ENCODE measurements at regions not wholly inside any gene's neighbourhood (a gene's known extent, or its start where the extent isn't known, plus 50 kb on each side); places are given as distances from the start of the nearest gene placed in this dataset.
"Not testable (repeated sequence)": the region's sequence is repeated elsewhere in the genome, so short reads cannot be mapped to it uniquely, and the experiment has no call there.

DNA sequence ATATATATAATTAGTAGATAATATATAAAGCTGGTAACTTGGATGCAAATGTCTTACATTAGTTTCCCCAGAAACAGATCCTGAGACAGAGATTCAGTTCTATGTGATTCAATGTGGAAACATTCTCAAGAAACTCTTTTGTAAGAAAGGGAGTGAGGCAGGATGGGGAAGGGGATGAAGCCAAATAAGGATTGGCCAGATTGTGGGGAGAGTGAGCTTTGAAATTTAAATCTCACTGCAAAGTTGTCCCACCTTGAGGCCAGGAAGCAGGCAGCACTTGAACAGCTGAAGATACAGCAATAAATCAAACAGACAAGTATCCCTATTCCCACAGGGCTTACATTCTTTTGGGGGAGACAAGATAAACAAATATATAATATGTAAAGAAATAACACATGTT lies 126.3 kb upstream of the HEY2 start:
- Mint-ChIP-seq H3K27me3 (peaks cover 39% of the 10 kb centered on the region), H3K9me3 (ENCODE audit: insufficient read depth) (no peaks in the 10 kb centered on the region), H3K4me1 (no peaks in the 10 kb centered on the region), H3K4me3 (no peak overlapping the region), H3K27ac (no peak overlapping the region)
- CTCF ChIA-PET, result no interaction called here
- ATAC-seq (ENCODE audit: low read depth) (no peak), DNase-seq (no peak)
- no peak overlapping the region for H3K9ac ChIP-seq (ENCODE audit: low read length)
- no peak for TF ChIP-seq CTCF (IDR thresholded peaks at IDR 0.05)
- TF ChIP-seq EZH2 (IDR thresholded peaks at IDR 0.05; ENCODE audit: borderline replicate concordance, insufficient read depth, low read depth, low read length, poor library complexity, severe bottlenecking), result no peak
- no peaks in the 10 kb centered on the region for H3K9me3 ChIP-seq (ENCODE audit: control extremely low read depth in 1 of 3, control insufficient read depth in 2 of 3, insufficient read depth in 1 of 3, low read length in 2 of 3)
- H3K36me3 ChIP-seq (replicated peaks in 1 of 2; ENCODE audit: control extremely low read depth in 1 of 2, control insufficient read depth in 1 of 2, extremely low read depth in 1 of 2, insufficient read depth in 2 of 2, low read length in 1 of 2), result no peaks in the 10 kb centered on the region
- POLR2A ChIA-PET, result interaction anchor here (0.6 kb wide), 1 partner anchor 366 kb away, joined by 4 read pairs; no protein-coding TSS in a partner anchor
- no peak overlapping the region for H3K4me3 ChIP-seq (ENCODE audit: control extremely low read depth in 1 of 5, extremely low read depth in 1 of 5, insufficient read depth in 1 of 5, low read depth in 2 of 5, low read length in 4 of 5)
- H3K27me3 ChIP-seq (replicated peaks in 1 of 4; ENCODE audit: control extremely low read depth in 1 of 4, control insufficient read depth in 3 of 4, insufficient read depth in 4 of 4, low read length in 3 of 4), result peaks cover 0 to 3% (median 0%) of the 10 kb centered on the region in 4 experiments
- no peaks in the 10 kb centered on the region for H3K79me2 ChIP-seq (ENCODE audit: control insufficient read depth, insufficient read depth, low read length)
- intact Hi-C loops (cut with micrococcal nuclease), result no loop called here
- H2AFZ ChIP-seq (ENCODE audit: insufficient read depth, low read depth, low read length, poor library complexity, severe bottlenecking), result no peak overlapping the region
- no peaks in the 10 kb centered on the region for H4K20me1 ChIP-seq (ENCODE audit: control insufficient read depth, insufficient read depth, low read length, poor library complexity, severe bottlenecking)
- H3K4me1 ChIP-seq (ENCODE audit: control insufficient read depth in 2 of 2, insufficient read depth in 2 of 2, low read length in 2 of 2), result no peaks in the 10 kb centered on the region
- H3K27ac ChIP-seq (ENCODE audit: low read length in 2 of 2), result no peak overlapping the region
- no peak overlapping the region for H3K4me2 ChIP-seq (replicated peaks; ENCODE audit: low read depth, low read length, poor library complexity, severe bottlenecking)

DNA sequence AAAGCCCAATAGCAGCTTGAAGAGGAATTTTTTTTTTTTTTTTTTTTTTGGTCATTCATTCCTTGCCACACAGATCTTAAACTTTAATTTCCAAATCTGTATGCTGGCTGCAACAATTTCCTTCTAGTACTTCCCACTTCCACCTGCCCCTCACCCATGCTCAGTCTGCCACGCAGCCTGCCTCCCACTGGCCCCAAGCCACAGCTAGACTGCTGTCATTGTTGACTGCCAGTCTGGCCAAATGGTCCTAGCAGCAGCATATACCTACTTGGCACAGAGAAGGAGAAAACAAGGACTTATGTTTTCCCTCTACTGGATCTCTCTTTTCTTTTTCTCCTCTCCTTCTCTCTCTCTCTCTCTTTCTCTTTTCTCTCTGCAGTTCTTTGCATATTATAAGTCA lies 118.3 kb upstream of the HEY2 start:
- no peaks in the 10 kb centered on the region for H3K9me3 ChIP-seq (ENCODE audit: control extremely low read depth in 1 of 3, control insufficient read depth in 2 of 3, insufficient read depth in 1 of 3, low read length in 2 of 3)
- H3K4me3 ChIP-seq (ENCODE audit: control extremely low read depth in 1 of 5, extremely low read depth in 1 of 5, insufficient read depth in 1 of 5, low read depth in 2 of 5, low read length in 4 of 5), result no peak overlapping the region
- DNase-seq (no peak), ATAC-seq (ENCODE audit: low read depth) (no peak)
- CTCF ChIA-PET, result interaction anchor here (0.7 kb wide), 1 partner anchor 12 kb away, joined by 6 read pairs; no protein-coding TSS in a partner anchor
- no peak overlapping the region for H3K9ac ChIP-seq (ENCODE audit: low read length)
- no peak overlapping the region for H3K4me3 Mint-ChIP-seq
- H4K20me1 ChIP-seq (ENCODE audit: control insufficient read depth, insufficient read depth, low read length, poor library complexity, severe bottlenecking), result no peaks in the 10 kb centered on the region
- POLR2A ChIA-PET, result no interaction called here
- H3K27me3 ChIP-seq (replicated peaks in 1 of 4; ENCODE audit: control extremely low read depth in 1 of 4, control insufficient read depth in 3 of 4, insufficient read depth in 4 of 4, low read length in 3 of 4), result peaks cover 0 to 7% (median 0%) of the 10 kb centered on the region in 4 experiments
- 40% methylated on average over 1 of the region's 1 CpG for WGBS (ENCODE audit: insufficient coverage)
- no peak overlapping the region for H3K4me2 ChIP-seq (replicated peaks; ENCODE audit: low read depth, low read length, poor library complexity, severe bottlenecking)
- H2AFZ ChIP-seq (ENCODE audit: insufficient read depth, low read depth, low read length, poor library complexity, severe bottlenecking), result no peak overlapping the region
- H3K36me3 ChIP-seq (replicated peaks in 1 of 2; ENCODE audit: control extremely low read depth in 1 of 2, control insufficient read depth in 1 of 2, extremely low read depth in 1 of 2, insufficient read depth in 2 of 2, low read length in 1 of 2), result no peaks in the 10 kb centered on the region
- no peaks in the 10 kb centered on the region for H3K4me1 Mint-ChIP-seq
- no peaks in the 10 kb centered on the region for H3K4me1 ChIP-seq (ENCODE audit: control insufficient read depth in 2 of 2, insufficient read depth in 2 of 2, low read length in 2 of 2)
- TF ChIP-seq CTCF (IDR thresholded peaks at IDR 0.05) (no peak), EZH2 (IDR thresholded peaks at IDR 0.05; ENCODE audit: borderline replicate concordance, insufficient read depth, low read depth, low read length, poor library complexity, severe bottlenecking) (no peak)
- peaks cover 12% of the 10 kb centered on the region for H3K27me3 Mint-ChIP-seq
- peaks cover 3% of the 10 kb centered on the region for H3K9me3 Mint-ChIP-seq (ENCODE audit: insufficient read depth)
- no peaks in the 10 kb centered on the region for H3K79me2 ChIP-seq (ENCODE audit: control insufficient read depth, insufficient read depth, low read length)
- intact Hi-C loops (cut with micrococcal nuclease), result no loop called here
- H3K27ac Mint-ChIP-seq, result no peak overlapping the region
- H3K27ac ChIP-seq (ENCODE audit: low read length in 2 of 2), result no peak overlapping the region

- H3K9ac ChIP-seq (ENCODE audit: low read length); H3K4me1 Mint-ChIP-seq; H3K4me3 ChIP-seq (ENCODE audit: control extremely low read depth in 1 of 5, extremely low read depth in 1 of 5, insufficient read depth in 1 of 5, low read depth in 2 of 5, low read length in 4 of 5); H3K4me2 ChIP-seq (replicated peaks; ENCODE audit: low read depth, low read length, poor library complexity, severe bottlenecking); H3K4me1 ChIP-seq (ENCODE audit: control insufficient read depth in 2 of 2, insufficient read depth in 2 of 2, low read length in 2 of 2); intact Hi-C loops (cut with micrococcal nuclease); H3K27ac Mint-ChIP-seq; H4K20me1 ChIP-seq (ENCODE audit: control insufficient read depth, insufficient read depth, low read length, poor library complexity, severe bottlenecking); ATAC-seq (ENCODE audit: low read depth); POLR2A ChIA-PET; H3K9me3 ChIP-seq (ENCODE audit: control extremely low read depth in 1 of 3, control insufficient read depth in 2 of 3, insufficient read depth in 1 of 3, low read length in 2 of 3); H3K36me3 ChIP-seq (replicated peaks in 1 of 2; ENCODE audit: control extremely low read depth in 1 of 2, control insufficient read depth in 1 of 2, extremely low read depth in 1 of 2, insufficient read depth in 2 of 2, low read length in 1 of 2); H3K9me3 Mint-ChIP-seq (ENCODE audit: insufficient read depth); H3K27me3 Mint-ChIP-seq; DNase-seq; CTCF ChIA-PET; H2AFZ ChIP-seq (ENCODE audit: insufficient read depth, low read depth, low read length, poor library complexity, severe bottlenecking); H3K79me2 ChIP-seq (ENCODE audit: control insufficient read depth, insufficient read depth, low read length); H3K27ac ChIP-seq (ENCODE audit: low read length in 2 of 2); H3K4me3 Mint-ChIP-seq: not testable (repeated sequence)
- 57% methylated on average over 1 of the region's 2 CpGs for WGBS (ENCODE audit: insufficient coverage)
- H3K27me3 ChIP-seq (replicated peaks in 1 of 4; ENCODE audit: control extremely low read depth in 1 of 4, control insufficient read depth in 3 of 4, insufficient read depth in 4 of 4, low read length in 3 of 4), result peaks cover 0 to 10% (median 0%) of the 10 kb centered on the region in 4 experiments
Measured at GRCh38 chr6:125636011-125636410, 113.4 kb upstream of the HEY2 start.
